ENCODE measurements at regions not wholly inside any gene's neighbourhood (a gene's known extent, or its start where the extent isn't known, plus 50 kb on each side); places are given as distances from the start of the nearest gene placed in this dataset.

DNA sequence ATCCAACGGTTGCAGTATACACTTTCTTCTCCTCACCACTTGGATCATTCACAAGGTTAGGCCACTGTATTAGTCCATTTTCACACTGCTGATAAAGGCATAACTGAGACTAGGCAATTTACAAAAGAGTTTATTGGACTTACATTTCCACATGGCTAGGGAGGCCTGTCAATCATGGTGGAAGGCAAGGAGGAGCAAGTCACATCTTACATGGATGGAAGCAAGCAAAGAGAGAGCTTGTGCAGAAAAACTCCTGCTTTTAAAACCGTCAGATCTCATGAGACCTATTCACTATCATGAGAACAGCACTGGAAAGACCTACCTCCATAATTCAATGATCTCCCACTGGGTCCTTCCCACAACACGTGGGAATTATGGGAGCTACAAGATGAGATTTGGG is 81.8 kb upstream of the DAP start:
- Histone ChIP-seq H3K27me3 (ENCODE audit: control insufficient read depth, insufficient read depth, low read length) (no peaks in the 10 kb centered on the region), H3K9me3 (ENCODE audit: control insufficient read depth, insufficient read depth, low read depth, low read length) (no peaks in the 10 kb centered on the region), H4K20me1 (ENCODE audit: control insufficient read depth, extremely low read depth, insufficient read depth, low read length) (no peaks in the 10 kb centered on the region), H3K36me3 (ENCODE audit: control insufficient read depth, insufficient read depth, low read length) (no peaks in the 10 kb centered on the region), H3K9ac (ENCODE audit: insufficient read depth, low read length) (no peak overlapping the region), H3K4me1 (ENCODE audit: control insufficient read depth, extremely low read depth, insufficient read depth, low read length) (no peaks in the 10 kb centered on the region), H2AFZ (ENCODE audit: low read length) (no peak overlapping the region), H3K4me2 (ENCODE audit: extremely low read depth, insufficient read depth, low read length) (no peak overlapping the region), H3K27ac (ENCODE audit: insufficient read depth, low read length) (no peak overlapping the region), H3K4me3 (replicated peaks in 1 of 4; ENCODE audit: control extremely low read depth in 1 of 4, insufficient read depth in 1 of 4, low read depth in 3 of 4, low read length in 4 of 4) (no peak overlapping the region), H3K79me2 (ENCODE audit: control insufficient read depth, insufficient read depth, low read length) (no peaks in the 10 kb centered on the region)
- DNase-seq (ENCODE audit: low read depth in 2 of 2): no peak
- TF ChIP-seq CTCF (conservative IDR thresholded peaks at IDR 0.05 in 1 of 2, IDR thresholded peaks at IDR 0.05 in 1 of 2; ENCODE audit: low read depth in 1 of 2, low read length in 2 of 2): no peak
- no peak for TF ChIP-seq EZH2 (IDR thresholded peaks at IDR 0.05; ENCODE audit: low read length, missing control alignments)

- Histone ChIP-seq H3K4me2 (ENCODE audit: extremely low read depth, insufficient read depth, low read length) (no peak overlapping the region), H3K36me3 (ENCODE audit: control insufficient read depth, insufficient read depth, low read length) (no peaks in the 10 kb centered on the region), H3K79me2 (ENCODE audit: control insufficient read depth, insufficient read depth, low read length) (no peaks in the 10 kb centered on the region), H3K4me3 (replicated peaks in 1 of 4; ENCODE audit: control extremely low read depth in 1 of 4, insufficient read depth in 1 of 4, low read depth in 3 of 4, low read length in 4 of 4) (no peak overlapping the region), H3K9me3 (ENCODE audit: control insufficient read depth, insufficient read depth, low read depth, low read length) (no peaks in the 10 kb centered on the region), H3K27me3 (ENCODE audit: control insufficient read depth, insufficient read depth, low read length) (no peaks in the 10 kb centered on the region), H3K4me1 (ENCODE audit: control insufficient read depth, extremely low read depth, insufficient read depth, low read length) (peaks cover 2% of the 10 kb centered on the region), H2AFZ (ENCODE audit: low read length) (no peak overlapping the region), H4K20me1 (ENCODE audit: control insufficient read depth, extremely low read depth, insufficient read depth, low read length) (no peaks in the 10 kb centered on the region), H3K9ac (ENCODE audit: insufficient read depth, low read length) (no peak overlapping the region), H3K27ac (ENCODE audit: insufficient read depth, low read length) (no peak overlapping the region)
- TF ChIP-seq EZH2 (IDR thresholded peaks at IDR 0.05; ENCODE audit: low read length, missing control alignments): no peak
- TF ChIP-seq CTCF (conservative IDR thresholded peaks at IDR 0.05 in 1 of 2, IDR thresholded peaks at IDR 0.05 in 1 of 2; ENCODE audit: low read depth in 1 of 2, low read length in 2 of 2): no peak
- DNase-seq (ENCODE audit: low read depth in 2 of 2): no peak
Measured at GRCh38 chr5:10839916-10840599, 79.0 kb upstream of the DAP start.

DNA sequence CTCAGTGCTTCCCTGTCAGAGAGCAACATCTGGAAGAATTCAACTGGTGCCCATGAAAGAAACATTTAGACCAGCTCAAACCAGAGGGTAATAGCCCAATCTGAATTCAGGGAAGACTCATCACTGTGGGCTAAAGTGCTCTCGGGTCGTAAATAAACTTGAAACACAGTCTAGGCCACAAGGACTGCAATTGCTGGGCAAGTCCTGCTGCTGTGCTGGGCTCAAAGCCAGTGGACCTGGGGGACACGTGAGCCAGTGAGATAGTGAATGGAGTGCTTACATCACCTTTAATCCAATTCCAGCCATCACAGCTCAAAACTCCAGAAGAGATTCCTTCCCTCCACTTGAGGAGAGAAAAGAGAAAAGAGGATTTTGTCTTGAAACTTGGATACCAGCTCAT is 78.1 kb upstream of the DAP start:
- no peaks in the 10 kb centered on the region for H3K36me3 ChIP-seq (ENCODE audit: control insufficient read depth, insufficient read depth, low read length)
- H3K9me3 ChIP-seq (ENCODE audit: control insufficient read depth, insufficient read depth, low read depth, low read length): no peaks in the 10 kb centered on the region
- DNase-seq (ENCODE audit: low read depth in 2 of 2): no peak
- no peaks in the 10 kb centered on the region for H3K27me3 ChIP-seq (ENCODE audit: control insufficient read depth, insufficient read depth, low read length)
- H3K79me2 ChIP-seq (ENCODE audit: control insufficient read depth, insufficient read depth, low read length): no peaks in the 10 kb centered on the region
- TF ChIP-seq CTCF (conservative IDR thresholded peaks at IDR 0.05 in 1 of 2, IDR thresholded peaks at IDR 0.05 in 1 of 2; ENCODE audit: low read depth in 1 of 2, low read length in 2 of 2) (no peak), EZH2 (IDR thresholded peaks at IDR 0.05; ENCODE audit: low read length, missing control alignments) (no peak)
- no peak overlapping the region for H2AFZ ChIP-seq (ENCODE audit: low read length)
- H3K4me3 ChIP-seq (replicated peaks in 1 of 4; ENCODE audit: control extremely low read depth in 1 of 4, insufficient read depth in 1 of 4, low read depth in 3 of 4, low read length in 4 of 4): no peak overlapping the region
- no peak overlapping the region for H3K9ac ChIP-seq (ENCODE audit: insufficient read depth, low read length)
- H4K20me1 ChIP-seq (ENCODE audit: control insufficient read depth, extremely low read depth, insufficient read depth, low read length): no peaks in the 10 kb centered on the region
- no peak overlapping the region for H3K27ac ChIP-seq (ENCODE audit: insufficient read depth, low read length)
- H3K4me1 ChIP-seq (ENCODE audit: control insufficient read depth, extremely low read depth, insufficient read depth, low read length): peaks cover 2% of the 10 kb centered on the region
- no peak overlapping the region for H3K4me2 ChIP-seq (ENCODE audit: extremely low read depth, insufficient read depth, low read length)
